K562 (cell line): ENCODE measurements at regions not wholly inside any gene's neighbourhood (a gene's known extent, or its start where the extent isn't known, plus 50 kb on each side); places are given as distances from the start of the nearest gene placed in this dataset.

Source experiments
- ATAC-seq: fragments of 200-7000 bp; cut with Tn5 transposase; 3 replicates; pipeline ENCODE4 v1.9.1; 2020; ENCODE audit warnings: moderate library complexity
- BruUV-seq: library from RNA; stranded (reverse); fragments of 400-500 nt; replicated peaks from 2 replicates; lab custom pipeline; 2021; lab: Mats Ljungman, UMichigan
- CTCF ChIA-PET: fragments of 300-600 bp; formaldehyde crosslinking; extraction: SDS; loops from one replicate; lab custom pipeline; 2021; ENCODE audit warnings: low intra/inter-chr PET ratio; lab: Yijun Ruan, JAX
- POLR2A ChIA-PET: fragments of 300-600, 350-650 bp; sonication (Branson Sonifier 250); formaldehyde crosslinking; extraction: SDS; loops from one replicate; lab custom pipeline; 2021; ENCODE audit warnings: antibody characterized with exemption, inconsistent platforms; lab: Yijun Ruan, JAX
- DNase-seq, 4 experiments: peaks; one replicate each; pipeline versions ENCODE4 v3.0.0 to v3.0.0-alpha.2; 2011 to 2018; ENCODE audit warnings: low spot score in 3 of 4, mixed read lengths in 3 of 4; ENCODE audit errors: extremely low read depth in 1 of 4
- FAIRE-seq: peaks from 2 replicates; lab custom pipeline; 2011; peaks lifted over from hg19 to GRCh38; lab: Jason Lieb, UNC
- H2AFZ ChIP-seq: 2 replicates; pipeline ENCODE4 v1.6.0; 2011; ENCODE audit warnings: low read depth, low read length, control low read depth, inconsistent platforms
- H3K27ac ChIP-seq: fragments of 200-600 bp; 3 replicates; pipeline ENCODE4 v1.8.0; 2011; ENCODE audit warnings: low read depth, mild to moderate bottlenecking, control low read depth, inconsistent platforms, low read length, moderate library complexity, mixed read lengths; ENCODE audit errors: extremely low read depth
- H3K27me3 ChIP-seq, 2 experiments: fragments of 300-600 bp in 1 of 2; 2 replicates in 1 of 2; 3 replicates in 1 of 2; pipeline versions ENCODE4 v1.6.0 to v1.8.0; 2011; ENCODE audit warnings: inconsistent platforms in 2 of 2, low read length in 2 of 2, mild to moderate bottlenecking in 1 of 2, mixed read lengths in 1 of 2, moderate library complexity in 1 of 2; ENCODE audit not compliant: control insufficient read depth in 2 of 2, insufficient read depth in 2 of 2
- H3K36me3 ChIP-seq: fragments of 300-600 bp; 3 replicates; pipeline ENCODE4 v1.8.0; 2011; ENCODE audit warnings: mild to moderate bottlenecking, low read length, inconsistent platforms; ENCODE audit not compliant: control insufficient read depth, insufficient read depth
- H3K4me1 ChIP-seq, 2 experiments: fragments of 200-600 bp in 1 of 2; replicated peaks in 1 of 2; 2 replicates in 1 of 2; 3 replicates in 1 of 2; pipeline versions ENCODE4 v1.5.1 to v1.8.0; 2011; ENCODE audit warnings: inconsistent platforms in 2 of 2, low read length in 2 of 2, mild to moderate bottlenecking in 1 of 2, mixed read lengths in 1 of 2, moderate library complexity in 1 of 2; ENCODE audit not compliant: control insufficient read depth in 2 of 2, insufficient read depth in 2 of 2
- H3K4me2 ChIP-seq: 2 replicates; pipeline ENCODE4 v1.6.1; 2011; ENCODE audit warnings: low read length, control low read depth, inconsistent platforms, mixed read lengths; ENCODE audit not compliant: insufficient read depth
- H3K4me3 ChIP-seq: fragments of 200-600 bp; sonication (generic), shearing (Covaris generic); 2 replicates; pipeline ENCODE4 v1.5.1; 2016; ENCODE audit warnings: control low read depth, inconsistent platforms
- H3K79me2 ChIP-seq: fragments of 200-600 bp; 3 replicates; pipeline ENCODE4 v1.8.0; 2011; ENCODE audit warnings: low read length, inconsistent platforms; ENCODE audit not compliant: control insufficient read depth, insufficient read depth
- H3K9ac ChIP-seq, 2 experiments: 2 replicates each; pipeline versions ENCODE4 v1.6.0 to v1.6.1; 2011; ENCODE audit warnings: low read depth in 2 of 2, low read length in 2 of 2, control low read depth in 1 of 2, inconsistent platforms in 1 of 2, mild to moderate bottlenecking in 1 of 2, mixed read lengths in 1 of 2; ENCODE audit not compliant: insufficient read depth in 1 of 2
- H3K9me1 ChIP-seq: one replicate; pipeline ENCODE4 v1.6.0; 2011; ENCODE audit warnings: inconsistent platforms, mild to moderate bottlenecking, low read length, moderate library complexity; ENCODE audit not compliant: control insufficient read depth, insufficient read depth
- H3K9me3 ChIP-seq: replicated peaks from 2 replicates; pipeline ENCODE4 v1.5.1; 2011; ENCODE audit warnings: low read depth, low read length, inconsistent platforms; ENCODE audit not compliant: control insufficient read depth, insufficient read depth
- H4K20me1 ChIP-seq: replicated peaks from 2 replicates; pipeline ENCODE4 v1.6.1; 2011; ENCODE audit warnings: low read length, inconsistent platforms, mixed read lengths; ENCODE audit not compliant: control insufficient read depth, insufficient read depth
- FOXK2 ChIP-seq, 2 experiments: fragments of 450-650 bp; IDR thresholded peaks in 1 of 2; conservative IDR thresholded peaks in 1 of 2; 2 replicates each; pipeline ENCODE4 v1.6.1; 2016; ENCODE audit warnings: low read depth in 2 of 2, mild to moderate bottlenecking in 1 of 2
- HEY1 ChIP-seq: fragments of 250-450 bp; sonication (Bioruptor Pico); IDR thresholded peaks from 2 replicates; pipeline ENCODE4 v1.5.0; 2020; ENCODE audit warnings: mild to moderate bottlenecking, moderate library complexity, borderline replicate concordance
- LCOR ChIP-seq: sonication (generic); formaldehyde crosslinking; IDR thresholded peaks from 2 replicates; pipeline ENCODE4 v1.8.0; 2022; ENCODE audit warnings: mild to moderate bottlenecking, missing genetic modification reagents
- NCOR1 ChIP-seq: fragments of 450-650 bp; IDR thresholded peaks from 2 replicates; pipeline ENCODE4 v1.6.1; 2016; ENCODE audit warnings: mild to moderate bottlenecking, moderate library complexity
- RAD21 ChIP-seq, 2 experiments: fragments of 250-450 bp in 1 of 2; fragments of 450-650 bp in 1 of 2; sonication (Bioruptor Pico) in 1 of 2; formaldehyde crosslinking in 1 of 2; IDR thresholded peaks in 1 of 2; conservative IDR thresholded peaks in 1 of 2; 2 replicates each; pipeline versions ENCODE4 v1.4.0 to v1.8.0; 2020 to 2022; ENCODE audit warnings: mild to moderate bottlenecking in 2 of 2, moderate library complexity in 1 of 2
- SMC3 ChIP-seq: conservative IDR thresholded peaks from 2 replicates; pipeline ENCODE4 v1.6.1; 2011; ENCODE audit warnings: low read depth, low read length, improper control_type of control experiment; ENCODE audit not compliant: insufficient read depth
- SRSF9 ChIP-seq: fragments of 200-400 bp; formaldehyde crosslinking; IDR thresholded peaks from 2 replicates; pipeline ENCODE4 v1.6.1; 2017; ENCODE audit warnings: low read depth, low read length, borderline replicate concordance
- ZBTB8A ChIP-seq: fragments of 450-650 bp; IDR thresholded peaks from 2 replicates; pipeline ENCODE4 v1.6.1; 2018; ENCODE audit warnings: mild to moderate bottlenecking, moderate library complexity; ENCODE audit not compliant: partially characterized antibody
- ZNF75A ChIP-seq: fragments of 450-650 bp; formaldehyde crosslinking; IDR thresholded peaks from 2 replicates; pipeline ENCODE4 v1.4.0; 2020; ENCODE audit warnings: mild to moderate bottlenecking
- WGBS: fragments of 100-300 bp; shearing (Covaris generic); methylation state at CpG from one replicate; pipeline ENCODE4 v1.1.6; 2016; ENCODE audit warnings: low coverage, mixed read lengths; ENCODE audit not compliant: insufficient coverage; ENCODE audit errors: missing lambda C conversion rate; 5-methylcytosine and 5-hydroxymethylcytosine counted together
- in situ Hi-C: fragments of 300-500 bp; cut with MboI; formaldehyde crosslinking; loops from 4 replicates; pipeline ENCODE4 v1.15.0; 2018; ENCODE audit warnings: inconsistent platforms, mixed read lengths
- intact Hi-C: fragments of 100-400 bp; cut with micrococcal nuclease; formaldehyde crosslinking; loops from 2 replicates; pipeline ENCODE4 v1.14.2; 2022
- TF ChIP-seq, protein P1 (sequence below), 3 experiments: IDR thresholded peaks in 2 of 3; conservative IDR thresholded peaks in 1 of 3; 2 replicates each; pipeline ENCODE4 v1.5.1; 2011 to 2012; ENCODE audit warnings: low read length in 3 of 3, mild to moderate bottlenecking in 3 of 3, control low read depth in 2 of 3, improper control_type of control experiment in 1 of 3, inconsistent platforms in 1 of 3, low read depth in 1 of 3, mixed read lengths in 1 of 3, moderate library complexity in 1 of 3; ENCODE audit not compliant: insufficient read depth in 2 of 3
- TF ChIP-seq, protein P2 (sequence below): fragments of 450-650 bp; formaldehyde crosslinking; IDR thresholded peaks from 2 replicates; pipeline ENCODE4 v1.4.0; 2020; ENCODE audit warnings: mild to moderate bottlenecking, moderate library complexity
- TF ChIP-seq, protein P3 (sequence below), 2 experiments: fragments of 450-650 bp; IDR thresholded peaks; 2 replicates each; pipeline ENCODE4 v1.6.1; 2016

DNA sequence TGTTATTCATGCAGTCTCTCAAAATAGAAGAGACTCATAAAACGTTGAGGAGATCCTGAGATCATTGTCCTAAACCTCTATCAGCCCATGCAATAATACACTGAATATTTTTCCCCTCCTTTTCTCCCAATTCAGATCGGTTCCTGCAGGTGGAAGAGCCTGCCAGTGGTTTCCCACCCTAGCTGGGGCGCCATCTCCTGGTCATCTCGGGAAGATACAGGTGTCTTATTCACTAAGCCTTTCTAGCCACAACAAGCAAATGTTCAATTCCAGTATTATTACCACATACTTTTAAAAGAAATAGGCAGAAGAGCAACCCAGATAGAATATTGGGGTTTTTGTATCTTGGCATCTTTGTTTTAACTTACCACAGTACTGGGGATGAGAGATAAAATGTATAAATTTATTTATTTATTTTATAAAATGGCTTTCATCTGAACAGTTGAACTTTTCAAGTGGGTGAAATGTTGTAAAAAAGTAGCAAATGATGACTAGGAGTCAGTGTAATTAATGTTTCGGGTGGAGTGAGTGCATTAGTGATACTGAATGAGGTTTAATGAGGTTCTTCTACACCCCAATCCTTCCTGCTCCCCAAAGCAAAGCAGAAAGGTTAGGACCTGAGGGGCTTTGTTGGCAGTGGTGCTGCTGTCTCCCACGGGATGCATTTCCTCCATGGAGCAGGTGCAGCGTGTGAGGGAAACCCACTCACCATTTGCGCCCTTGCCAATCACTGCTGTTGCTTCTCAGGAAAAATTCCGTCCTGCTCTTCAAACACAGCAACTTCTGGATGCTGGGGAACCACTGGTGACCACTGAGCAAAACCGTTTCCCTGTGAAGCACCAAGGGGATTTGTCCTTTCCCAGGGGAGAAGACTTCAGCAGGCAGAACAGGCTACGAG lies 147.1 kb upstream of the FHL2 start:
- Histone ChIP-seq H3K36me3 (no peaks in the 10 kb centered on the region), H3K9me1 (no peaks in the 10 kb centered on the region), H3K4me2 (no peak overlapping the region), H3K27ac (no peak overlapping the region), H3K27me3 (peaks cover 25 to 51% of the 10 kb centered on the region in 2 experiments), H3K79me2 (no peaks in the 10 kb centered on the region), H4K20me1 (no peaks in the 10 kb centered on the region), H3K4me3 (no peak overlapping the region), H2AFZ (no peak overlapping the region), H3K4me1 (no peaks in the 10 kb centered on the region), H3K9me3 (no peaks in the 10 kb centered on the region), H3K9ac (no peak overlapping the region)
- intact Hi-C loops (no loop called here), in situ Hi-C loops (loop anchor here (25.0 kb wide), 1 partner anchor 434 kb away; no protein-coding TSS in a partner anchor)
- FAIRE-seq (peak; percentile 85), ATAC-seq (peak; percentile 96), DNase-seq (peak; percentile 77 to 80 (median 80))
- POLR2A ChIA-PET = interaction anchor here (0.7 to 1.0 kb wide), 2 partner anchors 10 to 28 kb away, joined by 3 read pairs; no protein-coding TSS in a partner anchor
- BruUV-seq = no TSS peak
- WGBS = 1% methylated on average over 11 of the region's 11 CpGs
- CTCF ChIA-PET = interaction anchor here (1.1 to 1.9 kb wide), 3 partner anchors 25 to 428 kb away, joined by 3 to 11 read pairs (median 4); no protein-coding TSS in a partner anchor
- TF ChIP-seq FOXK2 (conservative IDR thresholded peaks at IDR 0.05 in 1 of 2, IDR thresholded peaks at IDR 0.05 in 1 of 2; ENCODE audit: low read depth in 2 of 2) (0 out of 4 replicates have a peak, but pooled peaks of 1 of the 2 experiments have one; percentile 17), SMC3 (peak; percentile 88), HEY1 (CRISPR knock-in tag) (0 out of 2 replicates have a peak, but pooled peaks have one; percentile 12), LCOR (CRISPR knock-in tag) (no peak), ZNF75A (CRISPR knock-in tag) (no peak), RAD21 (CRISPR knock-in tag; conservative IDR thresholded peaks at IDR 0.05 in 1 of 2, IDR thresholded peaks at IDR 0.05 in 1 of 2) (peak; percentile 67 to 79), NCOR1 (no peak), ZBTB8A (no peak), SRSF9 (no peak)
- TF ChIP-seq, protein P1, sequence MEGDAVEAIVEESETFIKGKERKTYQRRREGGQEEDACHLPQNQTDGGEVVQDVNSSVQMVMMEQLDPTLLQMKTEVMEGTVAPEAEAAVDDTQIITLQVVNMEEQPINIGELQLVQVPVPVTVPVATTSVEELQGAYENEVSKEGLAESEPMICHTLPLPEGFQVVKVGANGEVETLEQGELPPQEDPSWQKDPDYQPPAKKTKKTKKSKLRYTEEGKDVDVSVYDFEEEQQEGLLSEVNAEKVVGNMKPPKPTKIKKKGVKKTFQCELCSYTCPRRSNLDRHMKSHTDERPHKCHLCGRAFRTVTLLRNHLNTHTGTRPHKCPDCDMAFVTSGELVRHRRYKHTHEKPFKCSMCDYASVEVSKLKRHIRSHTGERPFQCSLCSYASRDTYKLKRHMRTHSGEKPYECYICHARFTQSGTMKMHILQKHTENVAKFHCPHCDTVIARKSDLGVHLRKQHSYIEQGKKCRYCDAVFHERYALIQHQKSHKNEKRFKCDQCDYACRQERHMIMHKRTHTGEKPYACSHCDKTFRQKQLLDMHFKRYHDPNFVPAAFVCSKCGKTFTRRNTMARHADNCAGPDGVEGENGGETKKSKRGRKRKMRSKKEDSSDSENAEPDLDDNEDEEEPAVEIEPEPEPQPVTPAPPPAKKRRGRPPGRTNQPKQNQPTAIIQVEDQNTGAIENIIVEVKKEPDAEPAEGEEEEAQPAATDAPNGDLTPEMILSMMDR (IDR thresholded peaks at IDR 0.05 in 2 of 3, conservative IDR thresholded peaks at IDR 0.05 in 1 of 3; ENCODE audit: insufficient read depth in 2 of 3, low read depth in 1 of 3, low read length in 3 of 3) = peak; percentile 82 to 97 (median 87)
- TF ChIP-seq, protein P2, sequence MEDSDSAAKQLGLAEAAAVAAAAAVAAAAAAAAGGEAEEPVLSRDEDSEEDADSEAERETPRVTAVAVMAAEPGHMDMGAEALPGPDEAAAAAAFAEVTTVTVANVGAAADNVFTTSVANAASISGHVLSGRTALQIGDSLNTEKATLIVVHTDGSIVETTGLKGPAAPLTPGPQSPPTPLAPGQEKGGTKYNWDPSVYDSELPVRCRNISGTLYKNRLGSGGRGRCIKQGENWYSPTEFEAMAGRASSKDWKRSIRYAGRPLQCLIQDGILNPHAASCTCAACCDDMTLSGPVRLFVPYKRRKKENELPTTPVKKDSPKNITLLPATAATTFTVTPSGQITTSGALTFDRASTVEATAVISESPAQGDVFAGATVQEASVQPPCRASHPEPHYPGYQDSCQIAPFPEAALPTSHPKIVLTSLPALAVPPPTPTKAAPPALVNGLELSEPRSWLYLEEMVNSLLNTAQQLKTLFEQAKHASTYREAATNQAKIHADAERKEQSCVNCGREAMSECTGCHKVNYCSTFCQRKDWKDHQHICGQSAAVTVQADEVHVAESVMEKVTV (CRISPR knock-in tag) = peak; percentile 53
- TF ChIP-seq, protein P3, sequence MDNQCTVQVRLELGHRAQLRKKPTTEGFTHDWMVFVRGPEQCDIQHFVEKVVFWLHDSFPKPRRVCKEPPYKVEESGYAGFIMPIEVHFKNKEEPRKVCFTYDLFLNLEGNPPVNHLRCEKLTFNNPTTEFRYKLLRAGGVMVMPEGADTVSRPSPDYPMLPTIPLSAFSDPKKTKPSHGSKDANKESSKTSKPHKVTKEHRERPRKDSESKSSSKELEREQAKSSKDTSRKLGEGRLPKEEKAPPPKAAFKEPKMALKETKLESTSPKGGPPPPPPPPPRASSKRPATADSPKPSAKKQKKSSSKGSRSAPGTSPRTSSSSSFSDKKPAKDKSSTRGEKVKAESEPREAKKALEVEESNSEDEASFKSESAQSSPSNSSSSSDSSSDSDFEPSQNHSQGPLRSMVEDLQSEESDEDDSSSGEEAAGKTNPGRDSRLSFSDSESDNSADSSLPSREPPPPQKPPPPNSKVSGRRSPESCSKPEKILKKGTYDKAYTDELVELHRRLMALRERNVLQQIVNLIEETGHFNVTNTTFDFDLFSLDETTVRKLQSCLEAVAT (IDR thresholded peaks at IDR 0.05) = no peak
